ENCODE measurements at regions not wholly inside any gene's neighbourhood (a gene's known extent, or its start where the extent isn't known, plus 50 kb on each side); places are given as distances from the start of the nearest gene placed in this dataset.

DNA sequence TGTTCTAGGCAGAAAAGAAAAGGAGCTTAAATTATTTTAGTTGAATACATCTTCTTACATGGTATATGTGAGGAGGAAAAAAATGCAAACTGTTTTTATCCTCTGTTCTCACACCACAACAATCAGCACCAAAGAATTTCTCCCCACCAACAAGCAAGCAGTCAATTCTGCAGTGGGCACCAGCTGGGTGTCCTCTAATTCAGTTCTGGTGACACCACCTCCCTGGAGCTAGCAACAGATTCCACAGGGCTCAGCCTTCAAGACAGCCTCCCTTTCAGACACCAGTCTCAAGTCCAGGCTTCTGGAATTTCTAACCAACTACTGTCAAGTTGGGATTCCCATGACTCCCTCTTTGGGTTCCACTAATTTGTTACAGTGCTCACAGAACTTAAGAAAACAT, 490.2 kb upstream of the IGFBP3 start:
- TF ChIP-seq, protein P1, sequence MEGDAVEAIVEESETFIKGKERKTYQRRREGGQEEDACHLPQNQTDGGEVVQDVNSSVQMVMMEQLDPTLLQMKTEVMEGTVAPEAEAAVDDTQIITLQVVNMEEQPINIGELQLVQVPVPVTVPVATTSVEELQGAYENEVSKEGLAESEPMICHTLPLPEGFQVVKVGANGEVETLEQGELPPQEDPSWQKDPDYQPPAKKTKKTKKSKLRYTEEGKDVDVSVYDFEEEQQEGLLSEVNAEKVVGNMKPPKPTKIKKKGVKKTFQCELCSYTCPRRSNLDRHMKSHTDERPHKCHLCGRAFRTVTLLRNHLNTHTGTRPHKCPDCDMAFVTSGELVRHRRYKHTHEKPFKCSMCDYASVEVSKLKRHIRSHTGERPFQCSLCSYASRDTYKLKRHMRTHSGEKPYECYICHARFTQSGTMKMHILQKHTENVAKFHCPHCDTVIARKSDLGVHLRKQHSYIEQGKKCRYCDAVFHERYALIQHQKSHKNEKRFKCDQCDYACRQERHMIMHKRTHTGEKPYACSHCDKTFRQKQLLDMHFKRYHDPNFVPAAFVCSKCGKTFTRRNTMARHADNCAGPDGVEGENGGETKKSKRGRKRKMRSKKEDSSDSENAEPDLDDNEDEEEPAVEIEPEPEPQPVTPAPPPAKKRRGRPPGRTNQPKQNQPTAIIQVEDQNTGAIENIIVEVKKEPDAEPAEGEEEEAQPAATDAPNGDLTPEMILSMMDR (IDR thresholded peaks at IDR 0.05): no peak
- Histone ChIP-seq H3K27ac (no peak overlapping the region), H3K4me3 (no peak overlapping the region)
- DNase-seq (ENCODE audit: low spot score): no peak

DNA sequence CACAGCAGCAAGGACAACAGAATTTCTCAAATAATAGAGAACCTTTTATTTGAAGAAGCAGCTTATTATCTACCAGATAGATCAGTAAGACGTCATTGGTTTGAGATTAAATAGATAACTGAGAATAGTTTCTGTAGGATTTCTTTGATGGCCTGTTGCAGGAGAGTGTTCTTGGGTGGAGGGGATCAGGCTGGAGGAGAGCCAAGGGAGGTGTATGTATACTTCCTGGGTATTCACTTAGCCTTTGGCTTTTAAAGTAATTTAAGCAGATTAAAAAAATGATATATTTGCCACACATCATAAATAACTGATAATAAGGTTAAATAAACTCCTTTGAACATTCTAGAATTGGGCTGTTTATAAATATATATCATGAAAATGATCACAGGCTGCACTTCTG, 486.1 kb upstream of the IGFBP3 start:
- TF ChIP-seq, protein P1 (IDR thresholded peaks at IDR 0.05): no peak
- H3K4me3 ChIP-seq: no peak overlapping the region
- no peak overlapping the region for H3K27ac ChIP-seq
- no peak for DNase-seq (ENCODE audit: low spot score)

DNA sequence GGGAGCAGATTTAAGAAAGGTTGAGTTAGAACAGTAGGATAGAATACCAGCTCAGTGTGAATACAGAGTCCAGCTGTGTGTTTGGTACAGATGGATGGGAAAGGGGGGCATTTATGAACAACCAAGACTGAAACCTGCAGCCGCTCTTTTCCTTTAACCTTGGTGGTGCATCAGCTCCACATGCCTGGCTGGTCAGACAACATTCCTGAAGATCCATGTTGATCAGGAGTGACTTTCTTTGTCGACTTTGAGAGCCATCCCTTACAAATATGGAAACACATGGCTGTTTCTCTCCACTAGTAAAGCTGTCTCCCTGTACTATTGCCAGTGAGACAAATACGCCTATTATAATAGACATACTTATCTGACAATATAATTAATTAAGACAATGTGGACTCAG, 476.5 kb upstream of the IGFBP3 start:
- DNase-seq (ENCODE audit: low spot score): no peak
- Histone ChIP-seq H3K27ac (no peak overlapping the region), H3K4me3 (no peak overlapping the region)
- TF ChIP-seq, protein P1 (IDR thresholded peaks at IDR 0.05): no peak

DNA sequence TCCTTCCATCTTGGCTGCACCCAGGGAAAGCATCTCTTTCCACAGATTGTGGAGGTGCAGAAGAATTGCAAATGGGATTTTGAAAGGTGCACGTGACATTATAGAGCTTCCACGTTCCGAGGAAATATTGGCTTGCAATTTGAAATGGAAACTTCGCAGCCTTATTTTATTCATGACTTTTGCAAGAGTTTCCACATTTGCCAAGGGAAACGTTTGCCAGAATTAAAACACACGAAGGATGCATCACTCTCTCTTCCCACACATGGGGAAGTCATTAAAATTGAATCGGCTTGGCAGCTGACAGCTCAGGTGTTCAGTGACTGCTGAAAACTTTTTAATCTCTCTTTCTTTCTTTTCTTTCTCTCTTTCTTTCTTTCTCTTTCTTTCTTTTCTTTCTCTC, 475.4 kb upstream of the IGFBP3 start:
- DNase-seq (ENCODE audit: low spot score): no peak
- Histone ChIP-seq H3K4me3 (no peak overlapping the region), H3K27ac (no peak overlapping the region)
- TF ChIP-seq, protein P1 (IDR thresholded peaks at IDR 0.05): no peak

DNA sequence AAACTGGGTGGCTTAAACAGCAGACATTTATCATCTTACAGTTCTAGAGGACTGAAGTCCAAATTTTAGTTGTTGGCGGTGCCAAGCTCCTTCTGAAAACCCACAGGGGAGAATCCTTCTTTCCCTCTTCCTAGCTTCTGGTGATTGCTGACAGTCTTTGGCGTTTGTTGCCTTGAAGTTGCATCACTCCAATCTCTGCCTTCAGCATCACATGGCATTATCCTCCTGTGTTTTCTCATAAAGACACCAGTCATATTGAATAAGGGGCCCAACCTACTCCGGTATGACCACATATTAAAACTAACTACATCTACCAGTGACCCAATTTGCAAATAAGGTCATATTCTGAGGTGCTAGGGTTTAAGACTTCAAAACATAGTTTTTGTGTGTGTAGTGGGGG, 472.1 kb upstream of the IGFBP3 start:
- no peak for DNase-seq (ENCODE audit: low spot score)
- TF ChIP-seq, protein P1 (IDR thresholded peaks at IDR 0.05): no peak

DNA sequence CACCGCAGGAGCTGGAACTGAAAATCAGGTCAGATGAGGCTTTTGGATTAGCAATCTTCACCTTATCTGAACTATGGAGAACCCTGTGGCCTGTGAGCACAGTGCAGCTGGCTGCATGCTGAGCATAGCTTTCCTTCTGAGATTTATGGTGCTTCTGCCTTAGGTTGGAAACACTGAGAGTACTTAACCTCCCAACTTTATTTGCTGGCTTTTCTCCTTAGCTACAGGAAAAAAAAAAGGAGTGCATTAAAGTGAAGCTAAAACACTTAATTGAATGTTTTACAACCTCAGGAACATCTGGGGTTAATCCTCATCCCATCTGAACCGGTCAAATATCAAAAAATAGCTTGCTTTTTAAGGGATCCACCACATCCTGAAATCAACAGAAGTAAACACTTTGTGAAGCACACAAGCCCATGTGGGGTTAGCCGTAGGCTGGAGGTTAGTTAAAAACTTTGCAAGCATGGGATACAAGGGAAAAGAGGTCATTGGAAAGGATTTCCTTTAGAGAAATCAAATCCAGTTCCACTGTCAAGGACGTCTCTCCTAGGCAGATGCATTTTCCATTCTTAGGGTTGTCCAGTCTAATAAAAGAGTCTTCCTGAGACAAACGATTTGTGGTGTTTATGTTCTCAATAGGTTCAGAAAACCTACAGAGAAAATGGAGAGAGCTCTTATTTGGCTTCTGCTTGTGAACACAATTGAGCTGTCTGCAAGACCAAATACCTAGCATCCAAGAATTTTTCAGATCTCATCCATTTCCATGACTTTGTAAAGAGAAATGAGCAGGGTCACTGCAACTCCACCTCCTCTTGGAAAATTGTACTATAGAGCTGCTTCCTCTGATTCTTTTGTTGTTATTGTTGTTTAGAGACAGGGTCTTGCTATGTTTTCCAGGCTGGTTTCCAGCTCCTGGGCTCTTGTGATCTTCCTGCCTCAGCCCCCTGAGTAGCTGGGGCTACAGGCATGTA, 470.4 kb upstream of the IGFBP3 start:
- no peak overlapping the region for H3K27ac ChIP-seq
- no peak for DNase-seq (ENCODE audit: low spot score)

More for the DNA sequence above, 472.1 kb upstream of the IGFBP3 start:
- H3K4me3 ChIP-seq: no peak overlapping the region
- no peak overlapping the region for H3K27ac ChIP-seq

More for the DNA sequence above, 470.4 kb upstream of the IGFBP3 start:
- TF ChIP-seq, protein P1 (IDR thresholded peaks at IDR 0.05): no peak
- no peak overlapping the region for H3K4me3 ChIP-seq
